Upper lobe of left lung (tissue), 6 donors: ENCODE measurements at regions not wholly inside any gene's neighbourhood (a gene's known extent, or its start where the extent isn't known, plus 50 kb on each side); places are given as distances from the start of the nearest gene placed in this dataset.

ENCODE experiments used
- ATAC-seq, 2 donors: fragments of 200-7000 bp; cut with Tn5 transposase; one replicate each; pipeline ENCODE4 v1.9.1; 2022; ENCODE audit warnings: mild to moderate bottlenecking in 2 of 2, moderate library complexity in 2 of 2; ENCODE audit not compliant: low FRiP score in 2 of 2
- DNase-seq, 2 donors: peaks; one replicate each; pipeline ENCODE4 v3.0.0-alpha.2; 2019 to 2020
- H3K27ac ChIP-seq, 4 donors: fragments of 200-600 bp; sonication (generic); one replicate each; pipeline ENCODE4 v1.5.1; 2016 to 2019
- H3K27me3 ChIP-seq, 4 donors: fragments of 200-600 bp; sonication (generic); one replicate each; pipeline ENCODE4 v1.5.1; 2017 to 2019
- H3K36me3 ChIP-seq, 4 donors: fragments of 200-600 bp; sonication (generic); one replicate each; pipeline ENCODE4 v1.5.1; 2016 to 2019
- H3K4me1 ChIP-seq, 4 donors: fragments of 200-600 bp; sonication (generic); one replicate each; pipeline ENCODE4 v1.5.1; 2018 to 2019
- H3K4me3 ChIP-seq, 4 donors: fragments of 200-600 bp; sonication (generic); one replicate each; pipeline ENCODE4 v1.5.1; 2017 to 2019; ENCODE audit warnings: mild to moderate bottlenecking in 2 of 4, moderate library complexity in 1 of 4
- H3K9me3 ChIP-seq, 4 donors: fragments of 200-600 bp; sonication (generic); one replicate each; pipeline ENCODE4 v1.5.1; 2018 to 2019
- CTCF ChIP-seq, 6 experiments: fragments of 450-650 bp in 4 of 6; fragments of 200-600 bp in 2 of 6; sonication (generic) in 2 of 6; IDR thresholded peaks; one replicate each; pipeline ENCODE4 v1.5.1; 2016 to 2019; ENCODE audit warnings: antibody characterized with exemption in 6 of 6
- EP300 ChIP-seq, 4 donors: sonication (generic); formaldehyde crosslinking; IDR thresholded peaks; one replicate each; pipeline ENCODE4 v1.5.1; 2017; ENCODE audit warnings: antibody characterized with exemption in 4 of 4, control low read depth in 2 of 4
- POLR2A ChIP-seq, 4 donors: fragments of 450-650 bp; IDR thresholded peaks; one replicate each; pipeline ENCODE4 v1.5.1; 2016 to 2017; ENCODE audit warnings: antibody characterized with exemption in 4 of 4, mild to moderate bottlenecking in 2 of 4
- POLR2AphosphoS5 ChIP-seq, 2 donors: sonication (generic); formaldehyde crosslinking; IDR thresholded peaks; one replicate each; pipeline ENCODE4 v1.5.1; 2017; ENCODE audit warnings: antibody characterized with exemption in 2 of 2
- WGBS, 2 donors: methylation state at CpG; one replicate each; pipeline ENCODE4 v1.1.5; 2017 to 2018; 5-methylcytosine and 5-hydroxymethylcytosine counted together
- donor health status: DM: no; HTN: no; CAD: no; lungs with moderate emphysema.
- donor health status: DM: no; HTN: yes; CAD: no; lungs with severe emphysema.

GRCh38 chr2:196291873-196292800, 120.8 kb upstream of the STK17B start:
- Histone ChIP-seq H3K27ac (peak overlapping the region in 2 of 4 donors; percentile 3 to 27), H3K36me3 (peaks cover 0 to 21% (median 0%) of the 10 kb centered on the region in 4 donors), H3K27me3 (no peaks in the 10 kb centered on the region), H3K9me3 (no peaks in the 10 kb centered on the region), H3K4me1 (peaks cover 9 to 12% (median 11%) of the 10 kb centered on the region in 4 donors), H3K4me3 (no peak overlapping the region)
- TF ChIP-seq POLR2A (IDR thresholded peaks at IDR 0.05) (peak in 1 of 4 donors; percentile 7), EP300 (IDR thresholded peaks at IDR 0.05) (peak in 1 of 4 donors; percentile 5), POLR2AphosphoS5 (IDR thresholded peaks at IDR 0.05) (peak; percentile 32 to 49), CTCF (IDR thresholded peaks at IDR 0.05) (no peak)
- ATAC-seq (peak; percentile 18 to 91), DNase-seq (peak in 1 of 2 donors; percentile 71)
- WGBS, 2 donors, result 66 to 78% methylated on average over 16 of the region's 16 CpGs

- Histone ChIP-seq H3K9me3 (no peaks in the 10 kb centered on the region), H3K27ac (peak overlapping the region in 1 of 4 donors; percentile 32), H3K4me3 (no peak overlapping the region), H3K27me3 (no peaks in the 10 kb centered on the region), H3K4me1 (peaks cover 9 to 12% (median 11%) of the 10 kb centered on the region in 4 donors), H3K36me3 (peaks cover 0 to 18% (median 0%) of the 10 kb centered on the region in 4 donors)
- ATAC-seq, result peak in 1 of 2 donors; percentile 88
- WGBS, 2 donors, result 50 to 65% methylated on average over 3 of the region's 3 CpGs
- no peak for DNase-seq
- peak in 1 of 2 donors; percentile 39 for TF ChIP-seq POLR2AphosphoS5 (IDR thresholded peaks at IDR 0.05)
- no peak for TF ChIP-seq EP300 (IDR thresholded peaks at IDR 0.05)
- no peak for TF ChIP-seq POLR2A (IDR thresholded peaks at IDR 0.05)
Measured at GRCh38 chr2:196293751-196294515, 122.6 kb upstream of the STK17B start.

- Histone ChIP-seq H3K9me3 (no peaks in the 10 kb centered on the region), H3K27me3 (no peaks in the 10 kb centered on the region), H3K4me1 (peaks cover 9 to 12% (median 11%) of the 10 kb centered on the region in 4 donors), H3K27ac (peak overlapping the region in 1 of 4 donors; percentile 32), H3K4me3 (no peak overlapping the region), H3K36me3 (peaks cover 0 to 15% (median 0%) of the 10 kb centered on the region in 4 donors)
- DNase-seq, result no peak
- no peak for ATAC-seq
- WGBS, 2 donors, result 50 to 74% methylated on average over 1 of the region's 1 CpG
- TF ChIP-seq POLR2A (IDR thresholded peaks at IDR 0.05) (no peak), CTCF (IDR thresholded peaks at IDR 0.05) (no peak), POLR2AphosphoS5 (IDR thresholded peaks at IDR 0.05) (no peak), EP300 (IDR thresholded peaks at IDR 0.05) (no peak)
Measured at GRCh38 chr2:196294516-196294909, 123.1 kb upstream of the STK17B start.

DNA sequence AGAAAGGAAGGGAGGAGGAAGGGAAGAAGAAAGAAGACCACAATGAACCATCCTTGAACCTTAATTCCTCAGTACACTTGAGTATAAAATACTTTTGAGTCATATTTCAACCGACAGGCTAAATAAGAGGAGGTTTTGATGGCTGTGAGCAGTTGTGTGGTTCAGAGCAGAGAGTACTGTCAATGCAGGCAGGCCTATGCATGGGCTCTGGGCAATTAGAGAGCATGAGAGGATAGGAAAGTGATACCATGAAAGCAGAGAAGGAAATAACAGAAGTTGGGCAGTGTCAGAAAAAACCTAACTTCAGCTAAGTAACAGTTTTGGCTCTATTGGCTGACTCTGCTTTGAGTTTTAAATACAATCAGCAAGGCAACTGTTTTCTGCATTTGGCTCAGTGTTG, 123.6 kb upstream of the STK17B start:
- WGBS, 2 donors, result 85 to 97% methylated on average over 1 of the region's 1 CpG
- no peak overlapping the region for H3K4me3 ChIP-seq
- H3K27ac ChIP-seq, result peak overlapping the region in 1 of 4 donors; percentile 32
- no peak for ATAC-seq
- DNase-seq, result no peak
- H3K27me3 ChIP-seq, result no peaks in the 10 kb centered on the region
- H3K4me1 ChIP-seq, result peaks cover 9 to 12% (median 11%) of the 10 kb centered on the region in 4 donors
- no peaks in the 10 kb centered on the region for H3K9me3 ChIP-seq
- H3K36me3 ChIP-seq, result peaks cover 0 to 15% (median 0%) of the 10 kb centered on the region in 4 donors
- TF ChIP-seq POLR2AphosphoS5 (IDR thresholded peaks at IDR 0.05) (no peak), CTCF (IDR thresholded peaks at IDR 0.05) (no peak), POLR2A (IDR thresholded peaks at IDR 0.05) (no peak), EP300 (IDR thresholded peaks at IDR 0.05) (no peak)
